ENCODE measurements at regions not wholly inside any gene's neighbourhood (a gene's known extent, or its start where the extent isn't known, plus 50 kb on each side); places are given as distances from the start of the nearest gene placed in this dataset.

DNA sequence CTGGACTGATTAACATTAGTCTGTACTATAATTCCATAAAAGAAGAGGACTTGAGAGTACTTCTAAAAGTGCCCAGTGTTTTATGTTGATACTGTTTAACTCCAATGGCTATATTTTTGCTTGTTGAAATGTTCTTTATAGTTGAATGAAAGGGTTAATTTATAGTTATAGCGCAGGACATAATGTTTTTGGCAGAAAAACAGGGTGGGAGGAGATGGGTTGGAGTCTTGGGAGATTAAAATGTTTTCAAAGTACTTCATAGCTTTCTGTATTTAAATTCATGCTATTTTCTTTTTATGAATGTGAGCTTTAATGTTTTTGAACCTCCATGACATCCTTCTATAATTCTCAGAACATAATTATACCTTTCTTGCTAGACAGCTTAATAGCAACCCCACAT is 108.2 kb downstream of the CNTN3 start:
- no peak for DNase-seq

DNA sequence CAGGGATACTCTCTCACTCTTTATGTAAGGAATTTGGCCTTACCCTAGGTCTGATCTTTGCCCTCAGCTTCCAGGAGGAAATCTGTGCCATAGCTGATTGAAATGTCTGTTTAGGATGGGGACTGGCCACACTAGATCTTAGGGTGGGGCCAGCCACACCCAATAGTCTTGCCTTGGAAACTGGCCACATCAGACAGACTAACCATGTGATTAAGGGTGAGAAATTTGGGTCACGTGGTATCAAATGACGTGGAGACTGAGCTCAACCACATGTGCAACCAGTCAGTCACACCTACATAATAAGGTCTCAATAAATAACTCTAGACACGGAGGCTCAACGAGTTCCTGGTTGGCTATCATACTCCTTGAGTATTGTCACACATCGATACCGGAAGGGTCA is 113.5 kb downstream of the CNTN3 start:
- DNase-seq = no peak

GRCh38 chr3:74500257-74500656 is 114.2 kb downstream of the CNTN3 start:
- no peak for DNase-seq

DNA sequence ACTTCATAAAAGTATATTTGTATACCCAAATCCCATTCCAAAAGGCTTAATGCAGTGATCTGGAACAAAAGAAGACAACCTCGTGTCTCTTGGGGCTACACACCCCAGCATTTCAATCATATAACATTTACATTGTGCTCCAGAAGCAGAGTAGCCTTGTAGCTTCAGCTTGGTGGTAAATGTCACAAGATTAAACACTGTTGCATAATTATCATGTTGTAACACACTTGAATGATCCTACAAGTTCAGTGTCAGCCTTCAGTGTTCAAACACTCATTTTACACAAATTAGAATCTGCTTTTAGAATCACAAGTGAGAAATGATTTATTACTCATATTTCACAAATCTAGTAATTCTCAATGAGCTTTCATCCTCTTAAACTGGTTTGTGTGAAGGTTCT is 122.6 kb downstream of the CNTN3 start:
- no peak for DNase-seq

DNA sequence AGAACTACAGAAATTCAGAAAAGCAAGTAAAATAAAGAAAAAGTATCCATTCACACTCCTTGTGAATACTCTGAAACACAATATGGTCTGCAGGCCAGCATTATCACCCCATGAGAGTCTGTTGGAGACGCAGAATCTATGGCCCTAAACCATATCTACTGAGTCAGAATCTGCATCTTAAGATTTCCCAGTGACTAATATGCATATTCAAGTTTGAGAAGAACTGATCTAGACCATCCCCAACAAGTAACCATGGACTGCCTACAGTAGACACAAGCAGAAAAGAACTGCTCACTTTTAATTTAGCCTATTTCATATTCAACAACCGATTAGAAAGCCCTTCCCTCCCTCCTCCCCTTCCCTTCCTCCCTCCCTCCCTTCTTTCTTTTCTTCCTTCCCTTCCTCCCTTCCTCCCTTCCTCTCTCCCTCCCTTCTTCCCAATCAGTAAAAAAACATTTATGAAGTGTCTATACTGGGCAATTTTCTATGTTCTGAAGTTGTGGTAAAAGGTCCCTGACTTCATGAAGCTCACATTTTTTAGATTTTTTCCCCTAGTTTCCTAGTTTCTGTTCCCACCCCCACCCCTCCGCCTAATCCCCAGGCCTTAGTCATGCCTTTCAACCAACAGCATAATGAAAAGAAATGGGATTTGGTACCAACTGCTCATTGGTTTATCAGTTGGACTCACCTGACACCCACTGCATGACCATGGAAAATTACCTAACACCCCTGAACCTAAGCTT is 125.2 kb downstream of the CNTN3 start:
- no peak for DNase-seq

DNA sequence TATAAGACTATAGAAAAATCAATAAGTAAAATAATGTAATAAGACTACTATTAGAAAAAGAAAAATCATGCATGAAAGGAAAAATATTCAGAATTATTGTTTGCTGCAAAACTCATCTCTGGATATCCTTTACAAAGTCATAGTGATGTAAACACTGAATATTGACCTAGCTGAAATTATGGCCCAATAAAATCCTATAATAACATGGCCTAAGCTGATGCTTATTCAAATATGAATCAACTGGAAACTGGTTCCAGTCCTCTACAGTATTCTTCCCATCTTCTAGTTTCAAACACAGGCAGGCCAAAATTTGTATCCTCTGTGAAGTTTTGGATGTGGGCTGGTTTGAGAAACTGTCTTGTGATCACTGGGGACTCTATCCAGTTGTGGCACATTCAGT is 134.5 kb downstream of the CNTN3 start:
- DNase-seq = no peak

GRCh38 chr3:74470313-74470712 is 144.1 kb downstream of the CNTN3 start:
- DNase-seq = no peak

DNA sequence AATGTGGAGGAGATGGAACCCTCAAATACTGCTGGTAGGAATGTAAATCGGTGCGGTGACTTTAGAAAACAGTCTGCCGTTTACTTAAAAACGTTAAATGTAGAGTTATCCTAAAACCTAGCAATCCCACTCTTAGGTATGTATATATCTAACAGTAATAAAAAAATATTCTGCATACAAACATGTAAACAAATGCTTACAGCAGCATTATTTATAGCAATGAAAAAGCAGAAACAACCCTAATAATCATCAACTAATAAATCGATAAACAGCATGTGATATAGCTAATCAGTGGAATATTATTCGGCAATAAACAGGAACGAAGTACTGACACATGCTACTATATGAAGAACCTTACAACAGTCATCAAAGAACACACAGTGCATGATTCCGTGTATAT is 144.7 kb downstream of the CNTN3 start:
- DNase-seq = no peak

DNA sequence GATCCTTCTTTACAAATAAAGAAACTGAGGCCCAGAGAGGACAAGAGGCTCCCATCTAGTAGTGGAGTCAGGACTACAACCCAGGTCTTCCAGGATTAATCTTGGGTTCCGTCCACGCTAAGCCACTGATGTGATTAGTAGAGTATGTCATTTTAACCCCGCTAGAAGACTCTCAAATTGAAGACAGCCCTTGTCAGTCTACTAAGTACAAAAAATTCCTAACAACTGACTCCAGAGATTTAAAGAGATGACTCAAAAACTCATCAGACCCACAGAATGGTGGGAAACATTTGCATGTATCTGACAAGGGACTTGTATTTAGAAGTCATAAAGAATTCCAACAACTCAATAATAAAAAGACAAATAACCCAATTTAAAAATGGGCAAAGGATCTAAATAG is 145.3 kb downstream of the CNTN3 start:
- no peak for DNase-seq

DNA sequence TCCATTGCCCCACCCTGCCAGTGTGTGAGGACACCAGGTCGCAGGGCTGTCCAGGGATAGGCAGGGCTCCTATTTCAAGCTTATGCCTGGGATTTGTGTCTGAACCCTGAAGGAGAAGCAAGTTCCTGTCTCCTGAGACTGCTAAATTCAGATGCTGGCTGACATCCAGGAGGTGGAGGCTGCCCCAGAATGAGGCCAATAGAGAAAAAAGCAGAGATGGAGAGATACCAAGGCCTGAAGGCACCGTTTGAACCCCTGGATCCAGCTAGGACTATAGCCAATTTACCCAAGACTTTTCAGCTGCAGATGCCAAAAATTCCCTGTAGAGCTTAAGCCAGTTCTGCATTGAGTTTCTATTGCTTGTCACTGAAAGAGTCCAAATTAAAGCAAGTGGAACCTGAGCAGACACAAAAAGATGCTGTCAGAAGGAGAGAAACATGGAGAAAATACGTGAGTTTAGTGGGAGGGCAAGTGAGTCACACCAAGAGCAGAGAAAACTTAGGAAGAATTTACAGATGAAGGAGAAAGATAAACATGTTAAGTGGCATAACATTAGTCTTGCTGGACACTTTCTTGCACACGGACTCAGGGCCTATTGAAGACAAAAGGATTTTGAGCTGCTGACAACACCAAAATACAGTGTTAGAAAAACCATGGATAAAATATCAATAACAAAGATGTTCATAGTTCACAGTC is 148.6 kb downstream of the CNTN3 start:
- DNase-seq = no peak

- no peak for DNase-seq
Measured at GRCh38 chr3:74463515-74463914, 150.9 kb downstream of the CNTN3 start.

DNA sequence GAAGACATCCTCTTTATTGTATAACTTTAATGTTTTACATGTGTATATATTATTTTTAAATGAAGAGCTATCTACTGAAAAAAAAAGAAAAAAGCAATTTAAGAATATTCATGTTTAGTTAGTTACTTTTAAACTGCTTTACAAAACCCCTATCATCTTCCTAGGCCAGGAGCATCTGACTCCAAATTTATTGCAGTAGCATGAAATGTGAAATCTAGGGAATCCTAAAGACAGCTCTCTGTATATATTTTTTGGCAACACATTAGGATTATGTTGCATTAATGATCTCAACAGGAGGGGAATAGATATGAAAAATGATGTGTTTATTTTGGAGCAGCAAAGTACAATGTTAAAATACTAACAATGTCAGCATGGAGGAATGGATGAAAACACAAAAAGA is 158.3 kb downstream of the CNTN3 start:
- DNase-seq = no peak

DNA sequence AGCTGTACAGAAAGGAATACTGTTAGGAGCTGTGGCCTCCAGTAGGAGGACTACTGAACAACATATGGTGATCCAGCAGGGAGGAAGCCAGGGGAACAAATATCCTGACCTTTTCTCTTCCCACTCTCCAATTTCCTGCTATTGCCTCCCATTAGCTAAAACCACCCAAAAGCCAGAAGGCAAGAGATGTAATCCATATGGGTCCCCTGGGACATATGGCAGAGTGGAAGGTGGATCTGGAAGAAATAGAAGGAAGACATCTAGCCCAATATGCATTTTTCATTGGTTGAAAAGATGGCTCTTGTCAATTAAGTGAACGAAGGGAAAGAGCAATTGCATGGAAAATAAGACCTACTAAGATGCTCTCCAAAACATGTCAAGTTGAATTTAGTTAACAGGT is 167.2 kb downstream of the CNTN3 start:
- DNase-seq = no peak

GRCh38 chr3:74445541-74445940 is 168.9 kb downstream of the CNTN3 start:
- DNase-seq = no peak

GRCh38 chr3:74443102-74443501 is 171.4 kb downstream of the CNTN3 start:
- no peak for DNase-seq

DNA sequence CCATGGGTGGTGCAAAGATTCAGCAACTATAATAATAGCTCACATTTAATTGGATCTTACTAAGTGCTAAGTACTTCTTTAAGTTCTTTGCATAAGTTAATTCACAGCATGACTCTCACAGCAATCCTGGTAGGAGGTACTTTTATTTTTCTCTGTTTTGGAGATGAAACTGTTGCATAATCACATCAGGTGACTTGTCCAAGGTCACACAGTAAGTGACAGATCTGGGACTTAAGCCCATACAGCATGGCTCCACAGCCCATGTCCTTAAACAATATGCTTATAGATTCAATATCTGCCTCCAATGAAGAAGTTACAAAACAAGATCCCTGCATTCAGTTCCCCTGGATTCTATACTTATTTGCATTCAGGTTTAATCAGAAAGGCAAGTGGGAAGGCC is 171.8 kb downstream of the CNTN3 start:
- no peak for DNase-seq

DNA sequence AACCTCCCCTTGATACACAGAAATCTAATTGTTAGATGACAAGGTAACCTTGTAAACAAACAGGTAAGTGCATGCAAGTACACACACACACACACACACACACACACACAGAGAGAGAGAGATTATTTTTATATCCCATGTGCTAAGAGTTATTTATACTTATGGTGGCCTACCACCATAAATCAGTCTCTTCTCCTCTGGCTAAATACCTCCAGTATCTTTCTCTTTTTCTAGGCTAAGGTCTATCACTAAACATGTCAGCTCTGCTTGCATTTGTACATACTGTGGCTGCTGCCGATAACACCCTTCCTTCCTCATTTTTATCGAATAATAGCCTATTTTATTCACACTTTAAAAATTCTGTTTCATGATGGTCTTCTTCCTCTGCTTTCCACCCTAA is 172.4 kb downstream of the CNTN3 start:
- DNase-seq = no peak

DNA sequence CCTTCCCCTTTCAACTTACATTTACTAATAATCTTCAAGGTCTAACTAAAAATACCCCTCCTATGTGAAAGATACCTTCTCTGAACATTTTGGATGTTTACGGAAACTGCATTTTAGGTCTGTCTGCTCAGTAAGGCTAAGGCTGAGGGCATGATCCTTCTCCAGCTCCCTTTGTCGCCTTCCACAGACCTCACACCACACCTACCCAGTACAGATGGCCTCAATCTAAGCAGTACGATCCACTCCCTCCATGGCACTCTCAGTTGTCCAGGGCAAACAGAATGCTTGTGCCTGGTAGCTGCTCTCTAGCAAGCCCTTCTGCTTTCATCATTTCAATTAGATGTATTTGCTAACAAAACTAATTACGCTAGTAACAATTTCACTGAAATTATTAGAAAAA is 178.3 kb downstream of the CNTN3 start:
- DNase-seq = no peak

GRCh38 chr3:74435631-74436030 is 178.8 kb downstream of the CNTN3 start:
- DNase-seq = no peak

- no peak for DNase-seq
Measured at GRCh38 chr3:74434406-74434805, 180.1 kb downstream of the CNTN3 start.

- DNase-seq = no peak
Measured at GRCh38 chr3:74426571-74426970, 187.9 kb downstream of the CNTN3 start.

DNA sequence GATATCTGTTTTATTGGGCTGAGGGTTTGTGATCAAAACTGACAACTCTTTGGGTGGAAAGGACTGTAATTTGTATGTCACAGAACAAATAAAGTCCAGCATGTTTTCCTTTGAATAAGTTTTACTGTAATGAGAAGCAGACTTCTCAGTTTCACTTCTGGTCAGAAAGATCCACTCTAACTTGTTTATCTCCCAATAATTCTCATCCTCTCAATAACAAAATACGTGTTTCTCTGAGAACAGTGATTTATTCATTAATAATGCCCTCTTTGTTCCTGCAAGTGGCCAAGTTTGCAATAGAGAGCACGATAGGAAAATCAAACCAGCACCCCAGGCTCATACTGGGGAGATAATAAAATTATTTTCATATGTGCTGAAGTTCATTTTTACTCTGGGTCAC is 190.6 kb downstream of the CNTN3 start:
- DNase-seq = no peak

DNA sequence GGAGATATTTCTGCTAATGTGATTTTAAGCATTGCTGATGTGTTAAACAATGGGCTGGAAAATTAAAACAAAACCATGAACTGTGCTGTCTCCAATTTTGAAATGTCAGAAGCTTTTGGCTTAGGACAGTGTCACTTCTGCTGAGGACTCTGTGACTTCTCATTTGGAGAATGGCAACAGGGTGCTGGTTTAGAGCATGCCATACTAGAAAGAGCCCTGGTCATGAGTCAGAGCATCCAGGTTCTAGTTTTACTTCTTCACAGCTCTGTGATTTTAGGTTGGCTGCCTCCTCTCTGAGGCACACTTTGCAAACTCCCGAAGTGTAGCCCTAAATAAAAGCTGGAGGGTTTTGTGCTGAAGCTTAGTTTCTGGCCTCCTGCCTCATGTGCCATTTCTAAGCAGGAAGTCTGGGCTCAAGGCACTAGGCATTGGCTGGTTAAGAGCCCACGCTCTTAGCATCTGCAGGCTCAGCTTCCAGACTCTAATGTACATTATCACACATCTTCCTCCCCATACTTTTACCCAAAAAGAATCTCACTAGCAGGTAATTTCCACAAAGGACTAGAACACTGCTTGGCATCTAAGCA is 193.8 kb downstream of the CNTN3 start:
- DNase-seq = no peak

- DNase-seq = no peak
Measured at GRCh38 chr3:74415731-74416130, 198.7 kb downstream of the CNTN3 start.
